ENCODE measurements at regions not wholly inside any gene's neighbourhood (a gene's known extent, or its start where the extent isn't known, plus 50 kb on each side); places are given as distances from the start of the nearest gene placed in this dataset.
"Not testable (repeated sequence)": the region's sequence is repeated elsewhere in the genome, so short reads cannot be mapped to it uniquely, and the experiment has no call there.

DNA sequence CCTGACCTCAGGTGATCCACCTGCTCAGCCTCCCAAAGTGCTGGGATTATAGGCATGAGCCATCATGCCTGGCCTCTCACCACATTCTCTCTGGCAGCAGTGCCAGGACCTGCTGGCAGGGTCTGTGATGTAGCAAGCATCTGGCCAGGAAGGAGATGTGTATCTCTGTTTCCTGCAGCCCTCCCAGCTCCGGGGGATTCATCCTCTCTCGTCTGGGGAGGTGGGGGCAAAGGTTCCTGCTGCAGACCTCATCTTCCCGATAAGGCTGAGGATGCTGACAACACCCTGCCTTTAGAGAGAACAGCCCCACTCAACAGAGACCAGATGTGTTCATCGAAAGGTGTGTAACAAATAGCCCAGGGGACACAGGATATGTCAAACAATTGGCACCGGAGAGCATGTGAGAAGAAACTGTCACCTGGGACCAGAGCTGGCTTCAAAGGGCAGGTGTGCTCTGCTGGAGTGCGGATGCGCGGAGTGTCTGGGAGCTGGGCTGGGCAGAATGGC, 54.8 kb upstream of the SEC14L1 start:
- peak; percentile 39 for DNase-seq (ENCODE audit: low read depth, low spot score)

DNA sequence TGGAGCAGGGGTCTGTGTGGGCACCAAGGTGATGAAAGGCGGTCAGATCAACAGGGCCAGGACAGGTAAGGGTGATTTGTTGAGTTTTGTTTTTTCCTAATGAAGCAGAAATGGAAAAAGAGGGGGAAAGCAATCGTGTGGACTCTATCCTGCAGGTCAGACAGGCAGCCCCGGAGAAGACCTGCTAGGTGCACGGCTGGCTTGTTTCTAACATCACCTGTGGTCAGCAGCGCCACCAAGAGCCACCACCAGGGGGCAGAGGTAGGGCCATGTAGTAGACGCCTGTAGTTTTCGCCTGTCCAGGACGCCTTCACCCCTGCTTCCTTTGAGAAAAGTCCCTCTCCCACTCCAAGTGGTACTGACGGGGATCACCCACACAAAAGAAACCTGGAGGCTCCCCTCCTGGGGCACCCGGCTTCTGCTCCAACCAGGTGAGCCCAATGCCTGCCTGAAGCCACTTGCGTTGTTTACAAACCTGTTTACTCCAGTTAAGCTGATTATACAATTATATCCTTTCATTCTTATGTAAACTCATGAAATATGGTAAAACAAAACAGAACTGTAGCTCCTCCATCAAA, 54.2 kb upstream of the SEC14L1 start:
- peak; percentile 44 for DNase-seq (ENCODE audit: low read depth, low spot score)

DNA sequence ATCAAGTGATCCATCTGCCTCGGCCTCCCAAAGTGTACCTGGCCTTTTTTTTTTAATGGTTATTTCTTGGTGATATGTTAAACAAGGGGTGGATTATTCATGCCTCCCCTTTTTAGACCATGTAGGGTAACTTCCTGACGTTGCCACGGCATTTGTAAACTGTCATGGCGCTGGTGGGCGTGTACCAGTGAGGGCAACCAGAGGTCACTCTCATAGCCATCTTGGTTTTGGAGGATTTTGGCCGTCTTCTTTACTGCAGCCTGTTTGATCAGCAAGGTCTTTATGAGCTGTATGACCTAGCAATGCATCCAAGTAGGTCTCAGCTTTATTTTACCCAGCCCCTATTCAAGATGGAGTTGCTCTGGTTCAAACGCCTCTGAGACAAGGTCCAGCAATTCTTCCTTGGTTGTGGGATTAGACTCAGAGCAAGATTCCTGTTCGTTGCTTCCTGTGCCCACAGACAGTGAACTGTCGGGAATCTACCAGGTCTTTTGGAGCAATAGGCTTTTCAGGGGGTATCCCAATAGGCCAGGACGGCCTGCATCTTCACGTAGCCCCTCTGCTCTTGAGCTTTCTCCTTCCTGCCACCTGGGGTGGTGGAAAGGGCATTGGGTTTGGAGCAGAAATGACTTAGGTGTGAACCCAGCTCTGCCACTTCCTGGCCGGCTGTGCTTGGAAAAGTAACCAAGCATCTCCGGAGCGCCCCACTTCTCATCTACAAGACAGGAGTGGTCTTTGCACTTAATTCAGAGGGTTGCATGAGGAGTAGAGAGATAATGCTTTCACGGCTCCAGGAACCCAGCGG, 52.9 kb upstream of the SEC14L1 start:
- DNase-seq (ENCODE audit: low read depth, low spot score) = no peak

DNA sequence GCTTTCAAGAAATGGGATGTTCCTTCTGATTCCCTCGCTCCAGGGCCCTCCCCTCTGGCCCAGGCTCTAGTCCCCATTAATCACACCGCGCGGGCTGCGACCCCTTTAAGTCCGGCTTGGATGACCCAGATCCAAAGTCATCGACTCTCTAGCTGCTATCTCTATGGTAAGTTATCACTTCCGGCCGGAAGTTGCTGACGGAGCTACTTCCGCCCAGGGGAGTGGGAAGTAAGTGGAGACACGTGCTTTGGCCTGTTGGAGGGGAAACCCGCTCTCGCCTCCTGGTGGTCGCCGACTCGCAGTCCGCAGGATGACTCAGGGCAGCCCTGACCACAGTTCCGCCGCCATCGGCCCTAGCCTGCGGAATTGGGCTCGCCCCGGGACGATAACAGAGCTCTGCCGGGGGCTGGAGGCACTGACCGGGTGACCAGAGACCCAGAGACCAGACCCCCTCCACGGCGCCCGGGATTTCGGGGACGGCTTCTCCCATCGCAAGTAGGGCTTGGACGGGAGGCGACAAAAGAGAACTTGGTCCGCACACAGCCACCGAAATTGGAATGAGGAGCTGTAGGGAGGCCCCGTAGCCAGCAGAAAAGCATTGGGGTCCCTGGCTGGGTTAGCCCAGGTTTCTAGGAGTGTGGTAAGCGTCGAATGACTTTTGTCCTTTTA, 52.2 kb upstream of the SEC14L1 start:
- peak; percentile 96 for DNase-seq (ENCODE audit: low read depth, low spot score)

DNA sequence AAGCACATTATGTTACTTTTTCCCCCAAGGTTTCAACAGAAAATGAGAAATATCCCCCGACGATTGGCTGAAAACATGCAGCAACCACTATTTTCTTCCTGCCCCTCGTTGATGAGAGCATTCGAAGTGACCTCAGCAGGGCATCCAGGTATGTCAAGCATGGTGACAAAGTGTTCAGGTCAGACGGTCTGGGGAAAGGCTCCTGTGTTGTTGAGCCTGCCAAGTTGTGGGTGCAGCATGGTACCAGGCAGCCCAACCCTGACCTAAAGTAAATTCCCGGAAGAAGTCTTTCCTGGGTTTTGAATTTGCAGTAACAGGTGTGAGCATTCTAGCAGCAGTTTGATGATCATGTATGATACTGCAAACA, 51.7 kb upstream of the SEC14L1 start:
- no peak for DNase-seq (ENCODE audit: low read depth, low spot score)

DNA sequence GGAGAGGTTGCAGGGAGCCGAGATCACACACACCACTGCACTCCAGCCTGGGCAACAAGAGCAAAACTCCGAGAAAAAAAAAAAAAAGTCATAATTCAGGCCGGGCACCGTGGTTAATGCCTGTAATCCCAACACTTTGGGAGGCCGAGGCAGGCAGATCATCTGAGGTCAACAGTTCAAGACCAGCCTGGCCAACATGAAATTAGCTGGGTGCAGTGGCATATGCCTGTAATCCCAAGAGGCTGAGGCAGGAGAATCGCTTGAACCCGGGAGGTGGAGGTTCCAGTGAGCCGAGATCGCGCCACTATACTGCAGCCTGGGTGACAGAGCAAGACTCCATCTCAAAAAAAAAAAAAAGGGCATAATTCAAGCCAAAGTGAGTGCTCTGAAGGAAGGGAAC, 50.8 kb upstream of the SEC14L1 start:
- not testable (repeated sequence) for DNase-seq (ENCODE audit: low read depth, low spot score)

DNA sequence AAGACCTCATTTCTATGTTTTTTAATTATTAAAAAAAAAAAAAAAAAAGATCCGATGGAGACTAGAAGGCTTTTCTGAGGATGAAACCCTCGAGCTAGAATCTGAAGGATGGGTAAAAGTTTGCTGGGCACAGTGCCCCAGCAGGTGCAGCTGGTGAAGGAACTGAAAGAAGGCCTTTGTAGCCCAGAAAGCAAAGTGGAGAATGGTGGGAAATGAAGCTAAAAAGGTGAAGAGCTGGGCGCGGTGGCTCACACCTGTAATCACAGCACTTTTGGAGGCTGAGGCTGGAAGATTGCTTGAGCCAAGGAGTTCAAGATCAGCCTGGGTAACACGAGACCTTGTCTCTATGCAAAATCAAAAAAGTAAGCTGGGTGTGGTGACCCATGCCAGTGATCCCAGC, 50.3 kb upstream of the SEC14L1 start:
- DNase-seq (ENCODE audit: low read depth, low spot score) = no peak
